WTC11 (cell line): ENCODE measurements at regions not wholly inside any gene's neighbourhood (a gene's known extent, or its start where the extent isn't known, plus 50 kb on each side); places are given as distances from the start of the nearest gene placed in this dataset.

Source experiments
- ATF1 ChIP-seq: sonication (generic); formaldehyde crosslinking; IDR thresholded peaks from 2 replicates; pipeline ENCODE4 v1.8.1; 2023; ENCODE audit warnings: mild to moderate bottlenecking, moderate library complexity, missing genetic modification reagents
- CREB1 ChIP-seq: sonication (generic); formaldehyde crosslinking; IDR thresholded peaks from 2 replicates; pipeline ENCODE4 v1.8.0; 2023; ENCODE audit warnings: mild to moderate bottlenecking, missing genetic modification reagents
- ERG ChIP-seq: fragments of 250-450 bp; sonication (Bioruptor Pico); IDR thresholded peaks from 2 replicates; pipeline ENCODE4 v1.8.0; 2021; ENCODE audit warnings: mild to moderate bottlenecking
- FOXK1 ChIP-seq: sonication (generic); formaldehyde crosslinking; IDR thresholded peaks from 2 replicates; pipeline ENCODE4 v1.8.0; 2022; ENCODE audit warnings: mild to moderate bottlenecking, moderate library complexity, missing genetic modification reagents
- JUN ChIP-seq: sonication (generic); formaldehyde crosslinking; IDR thresholded peaks from 2 replicates; pipeline ENCODE4 v1.8.0; 2023; ENCODE audit warnings: mild to moderate bottlenecking, missing genetic modification reagents
- MAX ChIP-seq: sonication (generic); formaldehyde crosslinking; IDR thresholded peaks from 2 replicates; pipeline ENCODE4 v1.8.0; 2022; ENCODE audit warnings: mild to moderate bottlenecking, missing genetic modification reagents
- MXD4 ChIP-seq: fragments of 250-450 bp; sonication (Bioruptor Pico); IDR thresholded peaks from 2 replicates; pipeline ENCODE4 v1.8.0; 2021; ENCODE audit warnings: mild to moderate bottlenecking, moderate library complexity, borderline replicate concordance
- PRDM15 ChIP-seq: sonication (generic); formaldehyde crosslinking; IDR thresholded peaks from 2 replicates; pipeline ENCODE4 v1.8.0; 2022; ENCODE audit warnings: missing genetic modification reagents
- SP1 ChIP-seq: sonication (generic); formaldehyde crosslinking; conservative IDR thresholded peaks from 2 replicates; pipeline ENCODE4 v1.8.1; 2022; ENCODE audit warnings: missing genetic modification reagents
- TP53 ChIP-seq: sonication (generic); formaldehyde crosslinking; IDR thresholded peaks from 2 replicates; pipeline ENCODE4 v1.8.1; 2023; ENCODE audit warnings: mild to moderate bottlenecking, missing genetic modification reagents
- USF2 ChIP-seq: sonication (generic); formaldehyde crosslinking; IDR thresholded peaks from 2 replicates; pipeline ENCODE4 v1.8.1; 2023; ENCODE audit warnings: mild to moderate bottlenecking, missing genetic modification reagents, moderate library complexity
- ZBTB43 ChIP-seq: sonication (generic); formaldehyde crosslinking; IDR thresholded peaks from 2 replicates; pipeline ENCODE4 v1.8.1; 2023; ENCODE audit warnings: mild to moderate bottlenecking, missing genetic modification reagents
- ZNF232 ChIP-seq: sonication (generic); formaldehyde crosslinking; IDR thresholded peaks from 2 replicates; pipeline ENCODE4 v1.8.0; 2022; ENCODE audit warnings: mild to moderate bottlenecking, missing genetic modification reagents
- TF ChIP-seq, protein P1 (sequence below): fragments of 200-600 bp; IDR thresholded peaks from 2 replicates; pipeline ENCODE4 v1.8.0; 2022; ENCODE audit warnings: antibody characterized with exemption

DNA sequence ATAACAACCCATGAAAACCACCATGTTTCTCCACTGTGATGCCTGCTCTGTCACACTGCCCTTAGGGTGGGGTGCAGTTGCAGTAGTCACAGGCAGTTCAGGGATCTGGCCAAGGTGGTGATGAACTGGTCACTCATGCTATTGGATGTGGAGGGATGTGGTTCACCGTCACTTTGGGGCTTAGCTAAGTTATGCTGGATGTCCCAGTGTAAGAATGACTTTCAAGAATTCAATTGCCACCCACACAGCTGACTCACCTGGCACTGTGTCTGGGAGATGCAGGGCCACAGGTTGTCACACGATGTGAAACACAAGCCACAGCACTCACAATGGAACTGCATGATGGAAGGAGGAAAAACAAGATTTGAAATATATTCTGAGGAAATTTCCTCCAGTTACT, 146.1 kb upstream of the CTNNB1 start:
- TF ChIP-seq, protein P1, sequence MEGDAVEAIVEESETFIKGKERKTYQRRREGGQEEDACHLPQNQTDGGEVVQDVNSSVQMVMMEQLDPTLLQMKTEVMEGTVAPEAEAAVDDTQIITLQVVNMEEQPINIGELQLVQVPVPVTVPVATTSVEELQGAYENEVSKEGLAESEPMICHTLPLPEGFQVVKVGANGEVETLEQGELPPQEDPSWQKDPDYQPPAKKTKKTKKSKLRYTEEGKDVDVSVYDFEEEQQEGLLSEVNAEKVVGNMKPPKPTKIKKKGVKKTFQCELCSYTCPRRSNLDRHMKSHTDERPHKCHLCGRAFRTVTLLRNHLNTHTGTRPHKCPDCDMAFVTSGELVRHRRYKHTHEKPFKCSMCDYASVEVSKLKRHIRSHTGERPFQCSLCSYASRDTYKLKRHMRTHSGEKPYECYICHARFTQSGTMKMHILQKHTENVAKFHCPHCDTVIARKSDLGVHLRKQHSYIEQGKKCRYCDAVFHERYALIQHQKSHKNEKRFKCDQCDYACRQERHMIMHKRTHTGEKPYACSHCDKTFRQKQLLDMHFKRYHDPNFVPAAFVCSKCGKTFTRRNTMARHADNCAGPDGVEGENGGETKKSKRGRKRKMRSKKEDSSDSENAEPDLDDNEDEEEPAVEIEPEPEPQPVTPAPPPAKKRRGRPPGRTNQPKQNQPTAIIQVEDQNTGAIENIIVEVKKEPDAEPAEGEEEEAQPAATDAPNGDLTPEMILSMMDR: no peak
- TF ChIP-seq MXD4 (CRISPR knock-in tag) (no peak), ZBTB43 (no peak), PRDM15 (no peak), JUN (no peak), USF2 (CRISPR knock-in tag) (no peak), ATF1 (CRISPR knock-in tag) (no peak), SP1 (CRISPR knock-in tag) (no peak), TP53 (CRISPR knock-in tag) (no peak), CREB1 (CRISPR knock-in tag) (no peak), MAX (CRISPR knock-in tag) (no peak), ZNF232 (CRISPR knock-in tag) (no peak), ERG (CRISPR knock-in tag) (no peak), FOXK1 (CRISPR knock-in tag) (no peak)
